ENCODE measurements at regions not wholly inside any gene's neighbourhood (a gene's known extent, or its start where the extent isn't known, plus 50 kb on each side); places are given as distances from the start of the nearest gene placed in this dataset.
A peak's percentile ranks its signal among the peaks of the same experiment; 100 is the strongest.
"Not testable (repeated sequence)": the region's sequence is repeated elsewhere in the genome, so short reads cannot be mapped to it uniquely, and the experiment has no call there.

- DNase-seq (ENCODE audit: low spot score): no peak
These were observed 140.2 kb downstream of the ENC1 start for GRCh38 chr5:74500110-74500917.

GRCh38 chr5:74499256-74500050 lies 141.1 kb downstream of the ENC1 start:
- DNase-seq (ENCODE audit: low spot score): no peak

- DNase-seq (ENCODE audit: low spot score): no peak
These were observed 142.8 kb downstream of the ENC1 start for GRCh38 chr5:74497706-74498105.

GRCh38 chr5:74493411-74493810 lies 147.1 kb downstream of the ENC1 start:
- DNase-seq (ENCODE audit: low spot score): no peak

GRCh38 chr5:74492230-74492629 lies 148.3 kb downstream of the ENC1 start:
- DNase-seq (ENCODE audit: low spot score): no peak

- no peak for DNase-seq (ENCODE audit: low spot score)
These were observed 148.9 kb downstream of the ENC1 start for GRCh38 chr5:74491586-74491985.

GRCh38 chr5:74490814-74491213 lies 149.7 kb downstream of the ENC1 start:
- DNase-seq (ENCODE audit: low spot score): peak; percentile 47

- no peak for DNase-seq (ENCODE audit: low spot score)
These were observed 157.5 kb downstream of the ENC1 start for GRCh38 chr5:74482990-74483389.

- DNase-seq (ENCODE audit: low spot score): no peak
These were observed 158.0 kb downstream of the ENC1 start for GRCh38 chr5:74482523-74482922.

GRCh38 chr5:74481357-74481756 lies 159.2 kb downstream of the ENC1 start:
- DNase-seq (ENCODE audit: low spot score): not testable (repeated sequence)

- no peak for DNase-seq (ENCODE audit: low spot score)
These were observed 160.3 kb downstream of the ENC1 start for GRCh38 chr5:74480201-74480600.

GRCh38 chr5:74478328-74478727 lies 162.2 kb downstream of the ENC1 start:
- DNase-seq (ENCODE audit: low spot score): no peak

GRCh38 chr5:74477761-74478160 lies 162.8 kb downstream of the ENC1 start:
- DNase-seq (ENCODE audit: low spot score): no peak

GRCh38 chr5:74476819-74477453 lies 163.6 kb downstream of the ENC1 start:
- DNase-seq (ENCODE audit: low spot score): no peak

- no peak for DNase-seq (ENCODE audit: low spot score)
These were observed 164.3 kb downstream of the ENC1 start for GRCh38 chr5:74476046-74476818.

GRCh38 chr5:74471875-74472274 lies 168.7 kb downstream of the ENC1 start:
- no peak for DNase-seq (ENCODE audit: low spot score)

GRCh38 chr5:74469234-74469994 lies 171.1 kb downstream of the ENC1 start:
- no peak for DNase-seq (ENCODE audit: low spot score)

- DNase-seq (ENCODE audit: low spot score): no peak
These were observed 172.1 kb downstream of the ENC1 start for GRCh38 chr5:74468421-74468820.

- no peak for DNase-seq (ENCODE audit: low spot score)
These were observed 174.8 kb downstream of the ENC1 start for GRCh38 chr5:74465724-74466123.

GRCh38 chr5:74464512-74465209 lies 175.9 kb downstream of the ENC1 start:
- no peak for DNase-seq (ENCODE audit: low spot score)
